ENCODE measurements at regions not wholly inside any gene's neighbourhood (a gene's known extent, or its start where the extent isn't known, plus 50 kb on each side); places are given as distances from the start of the nearest gene placed in this dataset.

DNA sequence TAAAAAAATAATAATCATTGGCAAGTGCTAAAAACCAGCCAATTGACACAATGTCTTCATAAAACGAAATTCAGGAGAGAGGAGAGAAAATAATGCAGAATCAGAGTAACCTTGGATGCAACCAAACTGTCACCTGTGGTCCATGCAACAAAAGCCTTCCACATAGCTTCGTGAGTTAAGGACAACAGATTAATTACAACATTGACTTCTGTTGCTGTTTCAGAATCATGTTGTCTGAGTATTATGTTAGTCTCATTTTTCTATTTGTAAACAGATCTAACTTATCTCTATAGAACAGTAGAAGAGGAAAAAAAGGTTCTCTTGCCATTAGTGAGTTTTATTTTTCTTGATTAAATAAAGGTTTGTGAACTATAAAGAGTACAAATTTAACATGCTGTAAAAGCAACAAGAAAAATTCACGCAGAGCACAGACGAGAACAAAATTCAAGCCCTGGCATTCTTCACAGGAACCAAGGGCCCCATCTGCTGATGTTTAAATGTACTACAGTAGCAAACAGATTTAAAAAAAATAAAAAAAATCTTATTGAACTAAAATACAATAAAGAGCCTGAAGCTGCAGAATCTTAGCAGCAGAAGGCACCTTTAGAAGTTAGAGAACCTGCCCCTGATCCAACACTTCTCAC lies 381.1 kb upstream of the PKN2 start:
- H3K36me3 Mint-ChIP-seq (ENCODE audit: low read depth), result no peaks in the 10 kb centered on the region
- peaks cover 27% of the 10 kb centered on the region for H3K4me1 Mint-ChIP-seq
- no peak for DNase-seq (ENCODE audit: low read depth, low spot score)
- H3K27me3 Mint-ChIP-seq (ENCODE audit: low read depth), result no peaks in the 10 kb centered on the region
- peaks cover 3% of the 10 kb centered on the region for H3K9me3 Mint-ChIP-seq
- no peak overlapping the region for H3K4me3 Mint-ChIP-seq
- H3K27ac Mint-ChIP-seq (ENCODE audit: unreplicated experiment), result no peak overlapping the region
- TF ChIP-seq, protein P1, sequence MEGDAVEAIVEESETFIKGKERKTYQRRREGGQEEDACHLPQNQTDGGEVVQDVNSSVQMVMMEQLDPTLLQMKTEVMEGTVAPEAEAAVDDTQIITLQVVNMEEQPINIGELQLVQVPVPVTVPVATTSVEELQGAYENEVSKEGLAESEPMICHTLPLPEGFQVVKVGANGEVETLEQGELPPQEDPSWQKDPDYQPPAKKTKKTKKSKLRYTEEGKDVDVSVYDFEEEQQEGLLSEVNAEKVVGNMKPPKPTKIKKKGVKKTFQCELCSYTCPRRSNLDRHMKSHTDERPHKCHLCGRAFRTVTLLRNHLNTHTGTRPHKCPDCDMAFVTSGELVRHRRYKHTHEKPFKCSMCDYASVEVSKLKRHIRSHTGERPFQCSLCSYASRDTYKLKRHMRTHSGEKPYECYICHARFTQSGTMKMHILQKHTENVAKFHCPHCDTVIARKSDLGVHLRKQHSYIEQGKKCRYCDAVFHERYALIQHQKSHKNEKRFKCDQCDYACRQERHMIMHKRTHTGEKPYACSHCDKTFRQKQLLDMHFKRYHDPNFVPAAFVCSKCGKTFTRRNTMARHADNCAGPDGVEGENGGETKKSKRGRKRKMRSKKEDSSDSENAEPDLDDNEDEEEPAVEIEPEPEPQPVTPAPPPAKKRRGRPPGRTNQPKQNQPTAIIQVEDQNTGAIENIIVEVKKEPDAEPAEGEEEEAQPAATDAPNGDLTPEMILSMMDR (conservative IDR thresholded peaks at IDR 0.05), result peak; percentile 84

DNA sequence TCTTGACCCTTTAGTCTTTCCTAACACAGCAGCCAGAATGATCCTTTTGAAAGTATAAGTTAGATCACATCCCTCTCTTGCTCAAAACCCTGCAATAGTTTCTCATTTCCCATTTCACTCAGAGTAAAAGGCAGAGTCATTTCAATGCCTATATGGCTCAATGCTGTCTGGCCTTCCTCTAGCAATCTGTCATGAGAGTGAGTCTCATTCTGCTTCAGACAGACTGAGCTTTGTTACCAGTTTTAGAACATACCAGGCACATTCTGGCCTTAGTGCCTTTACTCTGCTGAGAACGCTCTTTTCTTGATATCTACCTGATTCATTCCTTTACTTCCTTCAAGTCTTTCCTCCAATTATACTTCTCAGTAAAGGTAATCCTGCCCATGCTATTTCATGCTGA lies 372.8 kb upstream of the PKN2 start:
- Mint-ChIP-seq H3K27me3 (ENCODE audit: low read depth) (no peaks in the 10 kb centered on the region), H3K4me1 (no peaks in the 10 kb centered on the region), H3K36me3 (ENCODE audit: low read depth) (no peaks in the 10 kb centered on the region), H3K9me3 (peaks cover 3% of the 10 kb centered on the region), H3K27ac (ENCODE audit: unreplicated experiment) (no peak overlapping the region), H3K4me3 (no peak overlapping the region)
- DNase-seq (ENCODE audit: low read depth, low spot score), result no peak
- TF ChIP-seq, protein P1 (conservative IDR thresholded peaks at IDR 0.05), result no peak

DNA sequence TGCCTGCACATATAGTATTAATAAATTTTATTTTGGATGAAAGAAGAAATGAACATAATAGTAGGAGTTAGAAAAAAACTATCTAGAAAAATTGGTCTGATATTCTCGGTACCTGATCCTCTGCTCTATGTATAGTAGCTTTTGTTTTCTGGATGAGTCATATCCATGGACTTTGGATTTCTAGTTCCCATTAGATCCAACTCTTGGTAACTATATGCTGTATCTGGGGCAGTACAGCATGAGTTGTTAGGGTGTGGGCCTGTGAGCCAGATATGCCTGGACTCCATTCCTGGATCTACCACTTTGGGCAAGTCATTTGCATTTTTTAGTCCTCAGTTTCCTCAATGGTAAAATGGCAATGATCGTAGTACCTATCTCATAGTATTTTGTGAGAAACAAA lies 372.2 kb upstream of the PKN2 start:
- TF ChIP-seq, protein P1 (conservative IDR thresholded peaks at IDR 0.05), result no peak
- H3K4me3 Mint-ChIP-seq, result no peak overlapping the region
- no peak for DNase-seq (ENCODE audit: low read depth, low spot score)
- H3K4me1 Mint-ChIP-seq, result no peaks in the 10 kb centered on the region
- H3K36me3 Mint-ChIP-seq (ENCODE audit: low read depth), result no peaks in the 10 kb centered on the region
- peaks cover 3% of the 10 kb centered on the region for H3K9me3 Mint-ChIP-seq
- H3K27ac Mint-ChIP-seq (ENCODE audit: unreplicated experiment), result no peak overlapping the region
- no peaks in the 10 kb centered on the region for H3K27me3 Mint-ChIP-seq (ENCODE audit: low read depth)

DNA sequence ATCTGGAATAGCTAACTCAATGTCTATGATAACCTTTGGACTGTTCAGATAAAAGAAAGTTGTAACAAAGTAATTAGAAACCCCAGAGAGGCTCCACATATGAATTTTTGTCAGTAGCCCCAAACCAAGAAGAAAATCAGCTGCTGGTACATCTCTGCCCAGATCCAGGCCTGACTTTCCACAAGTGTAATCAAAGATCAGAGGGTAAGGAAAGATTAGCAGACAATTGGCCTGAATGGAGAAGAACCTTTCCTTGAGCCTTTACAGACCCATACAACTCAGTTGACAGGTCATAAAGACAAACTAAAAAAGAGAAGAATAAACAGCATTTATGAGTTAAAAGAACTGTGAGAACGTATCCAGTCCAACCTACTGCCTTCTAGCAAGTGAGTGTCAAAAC lies 366.7 kb upstream of the PKN2 start:
- Mint-ChIP-seq H3K4me3 (no peak overlapping the region), H3K36me3 (ENCODE audit: low read depth) (no peaks in the 10 kb centered on the region), H3K9me3 (peaks cover under 1% of the 10 kb centered on the region), H3K27me3 (ENCODE audit: low read depth) (no peaks in the 10 kb centered on the region), H3K27ac (ENCODE audit: unreplicated experiment) (no peak overlapping the region), H3K4me1 (no peaks in the 10 kb centered on the region)
- no peak for DNase-seq (ENCODE audit: low read depth, low spot score)
- TF ChIP-seq, protein P1 (conservative IDR thresholded peaks at IDR 0.05), result no peak

DNA sequence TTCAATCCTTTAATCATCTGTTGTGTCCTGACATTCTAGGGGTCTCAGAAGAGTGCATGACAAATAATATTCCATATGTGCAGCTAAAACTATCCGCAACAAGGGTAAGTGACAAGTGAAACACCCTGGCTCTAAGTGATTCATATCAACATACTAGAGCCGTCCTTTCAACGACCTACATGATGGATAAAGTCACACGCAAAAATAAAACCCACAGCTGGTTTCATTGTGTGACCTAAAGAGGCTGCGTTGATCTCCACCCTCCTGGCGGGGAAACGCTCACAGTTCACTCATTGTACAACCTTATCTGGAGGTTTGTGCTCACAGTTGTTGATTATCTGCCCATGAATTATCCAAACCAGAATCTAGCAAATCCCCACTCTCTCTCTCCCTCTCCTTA lies 365.3 kb upstream of the PKN2 start:
- Mint-ChIP-seq H3K27ac (ENCODE audit: unreplicated experiment) (no peak overlapping the region), H3K9me3 (peaks cover 4% of the 10 kb centered on the region), H3K36me3 (ENCODE audit: low read depth) (no peaks in the 10 kb centered on the region), H3K27me3 (ENCODE audit: low read depth) (no peaks in the 10 kb centered on the region), H3K4me3 (no peak overlapping the region), H3K4me1 (no peaks in the 10 kb centered on the region)
- TF ChIP-seq, protein P1 (conservative IDR thresholded peaks at IDR 0.05), result no peak
- DNase-seq (ENCODE audit: low read depth, low spot score), result no peak
